ENCODE measurements at regions not wholly inside any gene's neighbourhood (a gene's known extent, or its start where the extent isn't known, plus 50 kb on each side); places are given as distances from the start of the nearest gene placed in this dataset.

DNA sequence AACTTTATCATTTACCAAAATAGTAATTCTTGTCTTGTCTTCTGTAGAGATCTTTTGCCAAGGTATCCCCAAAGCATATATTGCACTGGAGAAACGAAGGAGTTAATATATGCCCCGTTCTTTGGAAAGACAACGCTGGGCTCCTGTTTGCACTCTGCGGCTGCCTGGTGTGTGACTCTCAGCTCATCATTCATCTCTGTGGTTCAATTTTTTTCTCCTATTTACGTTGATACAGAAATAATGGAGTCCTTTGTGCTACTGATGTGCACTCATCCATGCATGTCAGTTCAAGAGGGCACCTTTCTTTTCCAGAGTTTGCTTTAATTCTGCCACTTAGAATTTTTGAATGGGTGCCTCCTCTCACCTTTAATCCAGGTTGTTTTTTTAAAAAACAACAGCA, 655.5 kb downstream of the DCDC2C start:
- TF ChIP-seq, protein P1, sequence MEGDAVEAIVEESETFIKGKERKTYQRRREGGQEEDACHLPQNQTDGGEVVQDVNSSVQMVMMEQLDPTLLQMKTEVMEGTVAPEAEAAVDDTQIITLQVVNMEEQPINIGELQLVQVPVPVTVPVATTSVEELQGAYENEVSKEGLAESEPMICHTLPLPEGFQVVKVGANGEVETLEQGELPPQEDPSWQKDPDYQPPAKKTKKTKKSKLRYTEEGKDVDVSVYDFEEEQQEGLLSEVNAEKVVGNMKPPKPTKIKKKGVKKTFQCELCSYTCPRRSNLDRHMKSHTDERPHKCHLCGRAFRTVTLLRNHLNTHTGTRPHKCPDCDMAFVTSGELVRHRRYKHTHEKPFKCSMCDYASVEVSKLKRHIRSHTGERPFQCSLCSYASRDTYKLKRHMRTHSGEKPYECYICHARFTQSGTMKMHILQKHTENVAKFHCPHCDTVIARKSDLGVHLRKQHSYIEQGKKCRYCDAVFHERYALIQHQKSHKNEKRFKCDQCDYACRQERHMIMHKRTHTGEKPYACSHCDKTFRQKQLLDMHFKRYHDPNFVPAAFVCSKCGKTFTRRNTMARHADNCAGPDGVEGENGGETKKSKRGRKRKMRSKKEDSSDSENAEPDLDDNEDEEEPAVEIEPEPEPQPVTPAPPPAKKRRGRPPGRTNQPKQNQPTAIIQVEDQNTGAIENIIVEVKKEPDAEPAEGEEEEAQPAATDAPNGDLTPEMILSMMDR (IDR thresholded peaks at IDR 0.05; ENCODE audit: insufficient read depth, missing control alignments), result no peak
- FAIRE-seq, result no peak
- DNase-seq (ENCODE audit: insufficient read length, low spot score), result no peak

GRCh38 chr2:4368907-4369306, 665.5 kb downstream of the DCDC2C start:
- TF ChIP-seq, protein P1 (IDR thresholded peaks at IDR 0.05; ENCODE audit: insufficient read depth, missing control alignments), result no peak
- no peak for FAIRE-seq
- DNase-seq (ENCODE audit: insufficient read length, low spot score), result no peak

DNA sequence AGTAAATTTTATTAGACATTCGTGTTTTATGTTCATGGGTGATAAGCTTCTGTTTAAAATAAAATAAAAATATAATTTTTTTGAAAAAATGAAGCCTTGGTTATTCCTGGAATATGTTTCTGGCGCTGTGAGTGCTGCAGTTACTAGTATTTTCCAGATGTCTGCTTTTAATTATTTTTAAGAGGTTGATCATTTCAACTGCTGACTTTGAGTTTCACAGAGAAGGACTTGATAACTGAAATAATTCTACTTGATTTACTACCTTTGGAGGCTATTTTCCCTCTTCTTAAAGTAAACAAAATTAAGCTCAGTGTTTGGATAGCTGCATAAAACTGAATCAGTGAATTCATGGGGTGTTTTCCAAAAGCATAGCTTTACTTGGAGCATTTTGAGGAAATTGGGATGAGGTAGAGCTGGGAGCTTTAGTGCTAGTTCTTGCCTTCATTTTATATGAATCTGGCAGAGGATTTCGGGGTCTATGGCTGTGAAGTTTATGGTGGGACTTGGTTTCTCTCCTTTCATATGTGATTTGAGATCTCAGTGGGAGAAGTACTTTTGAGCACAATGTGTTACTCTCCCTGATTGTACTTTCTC, 666.5 kb downstream of the DCDC2C start:
- DNase-seq (ENCODE audit: insufficient read length, low spot score) (no peak), FAIRE-seq (no peak)
- TF ChIP-seq, protein P1 (IDR thresholded peaks at IDR 0.05; ENCODE audit: insufficient read depth, missing control alignments), result no peak

- DNase-seq (ENCODE audit: insufficient read length, low spot score) (no peak), FAIRE-seq (no peak)
Observed at GRCh38 chr2:4370422-4371090, 667.2 kb downstream of the DCDC2C start.

GRCh38 chr2:4381049-4381448, 677.7 kb downstream of the DCDC2C start:
- FAIRE-seq, result no peak
- no peak for DNase-seq (ENCODE audit: insufficient read length, low spot score)
- TF ChIP-seq, protein P1 (IDR thresholded peaks at IDR 0.05; ENCODE audit: insufficient read depth, missing control alignments), result no peak

More at GRCh38 chr2:4370422-4371090, 667.2 kb downstream of the DCDC2C start:
- TF ChIP-seq, protein P1 (IDR thresholded peaks at IDR 0.05; ENCODE audit: insufficient read depth, missing control alignments), result no peak

- FAIRE-seq, result no peak
- no peak for DNase-seq (ENCODE audit: insufficient read length, low spot score)
- TF ChIP-seq, protein P1 (IDR thresholded peaks at IDR 0.05; ENCODE audit: insufficient read depth, missing control alignments), result no peak
Observed at GRCh38 chr2:4381773-4382172, 678.4 kb downstream of the DCDC2C start.

DNA sequence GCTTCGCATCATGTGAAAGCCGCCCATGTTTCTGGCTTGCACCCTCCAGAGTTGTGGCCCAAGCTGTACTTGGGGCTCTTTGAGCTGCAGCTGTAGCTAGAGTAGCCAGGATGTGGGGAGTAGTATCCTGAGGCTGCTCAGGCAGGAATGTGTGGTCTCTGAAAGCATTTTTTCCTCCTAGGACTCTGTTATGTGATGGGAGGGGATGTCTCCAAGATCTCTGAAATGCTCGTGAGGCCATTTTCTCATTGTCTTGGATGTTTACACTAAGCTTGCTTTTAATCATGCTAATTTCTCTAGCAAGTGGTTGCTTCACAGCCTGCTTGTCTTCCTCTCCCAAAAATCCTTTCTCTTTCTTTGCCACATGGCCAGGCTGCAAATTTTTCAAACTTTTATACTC, 687.6 kb downstream of the DCDC2C start:
- FAIRE-seq (no peak), DNase-seq (ENCODE audit: insufficient read length, low spot score) (no peak)

More for the DNA sequence above, 687.6 kb downstream of the DCDC2C start:
- TF ChIP-seq, protein P1 (IDR thresholded peaks at IDR 0.05; ENCODE audit: insufficient read depth, missing control alignments), result no peak

All from D721Med (cell line).